BE2C (cell line): ENCODE measurements at regions not wholly inside any gene's neighbourhood (a gene's known extent, or its start where the extent isn't known, plus 50 kb on each side); places are given as distances from the start of the nearest gene placed in this dataset.
"Not testable (repeated sequence)": the region's sequence is repeated elsewhere in the genome, so short reads cannot be mapped to it uniquely, and the experiment has no call there.

ENCODE experiments used
- DNase-seq: peaks from one replicate; pipeline ENCODE4 v3.0.0-alpha.2; 2020
- H3K27me3 ChIP-seq: fragments of 250-450 bp; sonication (Bioruptor Pico); 2 replicates; pipeline ENCODE4 v1.5.1; 2020; ENCODE audit warnings: mild to moderate bottlenecking
- H3K36me3 ChIP-seq: fragments of 250-450 bp; sonication (Bioruptor Pico); 2 replicates; pipeline ENCODE4 v1.5.1; 2020; ENCODE audit warnings: mild to moderate bottlenecking
- H3K4me1 ChIP-seq: fragments of 250-450 bp; sonication (Bioruptor Pico); 2 replicates; pipeline ENCODE4 v1.5.1; 2020
- H3K4me3 ChIP-seq: 2 replicates; pipeline ENCODE4 v1.5.1; 2011; ENCODE audit warnings: low read depth, low read length
- H3K9me3 ChIP-seq: fragments of 250-450 bp; sonication (Bioruptor Pico); 2 replicates; pipeline ENCODE4 v1.5.1; 2020
- CTCF ChIP-seq: IDR thresholded peaks from 2 replicates; pipeline ENCODE4 v1.5.1; 2012; ENCODE audit warnings: mild to moderate bottlenecking, low read depth, low read length

- Histone ChIP-seq H3K4me1 (no peaks in the 10 kb centered on the region; the same call in 1 of the 2 replicates), H3K4me3 (no peak overlapping the region), H3K27me3 (no peaks in the 10 kb centered on the region), H3K9me3 (no peaks in the 10 kb centered on the region), H3K36me3 (no peaks in the 10 kb centered on the region)
- DNase-seq: no peak
- TF ChIP-seq CTCF: no peak
Measured at GRCh38 chr5:68862560-68862959, 231.3 kb upstream of the SLC30A5 start.

- H3K27me3 ChIP-seq, H3K4me3 ChIP-seq, DNase-seq, H3K36me3 ChIP-seq, H3K4me1 ChIP-seq, H3K9me3 ChIP-seq: not testable (repeated sequence)
Measured at GRCh38 chr5:68865192-68865591, 228.6 kb upstream of the SLC30A5 start.

- H3K4me3 ChIP-seq: peak overlapping the region; percentile 15
- H3K4me1 ChIP-seq: peaks cover 11% of the 10 kb centered on the region
- no peak for TF ChIP-seq CTCF
- no peaks in the 10 kb centered on the region for H3K27me3 ChIP-seq
- H3K36me3 ChIP-seq: no peaks in the 10 kb centered on the region
- no peaks in the 10 kb centered on the region for H3K9me3 ChIP-seq
- peak; percentile 85 for DNase-seq
Measured at GRCh38 chr5:68872088-68872839, 221.6 kb upstream of the SLC30A5 start.

GRCh38 chr5:68873198-68873597 is 220.6 kb upstream of the SLC30A5 start:
- Histone ChIP-seq H3K36me3 (no peaks in the 10 kb centered on the region), H3K4me1 (peaks cover 11% of the 10 kb centered on the region), H3K27me3 (no peaks in the 10 kb centered on the region), H3K9me3 (no peaks in the 10 kb centered on the region), H3K4me3 (no peak overlapping the region)
- DNase-seq: peak; percentile 81
- no peak for TF ChIP-seq CTCF

GRCh38 chr5:68875351-68875750 is 218.5 kb upstream of the SLC30A5 start:
- Histone ChIP-seq H3K36me3 (no peaks in the 10 kb centered on the region), H3K4me1 (peaks cover 11% of the 10 kb centered on the region), H3K27me3 (no peaks in the 10 kb centered on the region), H3K9me3 (no peaks in the 10 kb centered on the region), H3K4me3 (no peak overlapping the region)
- no peak for DNase-seq
- no peak for TF ChIP-seq CTCF

- Histone ChIP-seq H3K4me1 (peaks cover 13% of the 10 kb centered on the region), H3K27me3 (no peaks in the 10 kb centered on the region), H3K9me3 (no peaks in the 10 kb centered on the region), H3K36me3 (no peaks in the 10 kb centered on the region), H3K4me3 (no peak overlapping the region)
- TF ChIP-seq CTCF: no peak
- DNase-seq: no peak
Measured at GRCh38 chr5:68883436-68883835, 210.4 kb upstream of the SLC30A5 start.
